ENCODE measurements at regions not wholly inside any gene's neighbourhood (a gene's known extent, or its start where the extent isn't known, plus 50 kb on each side); places are given as distances from the start of the nearest gene placed in this dataset.

- Histone ChIP-seq H3K36me3 (ENCODE audit: control insufficient read depth in 2 of 2, extremely low read depth in 1 of 2, insufficient read depth in 2 of 2, low read length in 2 of 2) (no peaks in the 10 kb centered on the region), H3K79me2 (ENCODE audit: control insufficient read depth, insufficient read depth, low read length) (no peaks in the 10 kb centered on the region), H3K9ac (ENCODE audit: control insufficient read depth, extremely low read depth, insufficient read depth, low read length) (no peak overlapping the region), H2AFZ (ENCODE audit: control insufficient read depth, low read length) (no peak overlapping the region), H3K4me2 (ENCODE audit: control insufficient read depth, extremely low read depth, insufficient read depth, low read depth, low read length) (no peak overlapping the region), H3K9me1 (ENCODE audit: control insufficient read depth, extremely low read depth, insufficient read depth, low read length) (no peaks in the 10 kb centered on the region), H3K27ac (ENCODE audit: control insufficient read depth, insufficient read depth, low read length) (no peak overlapping the region), H3K4me1 (ENCODE audit: control insufficient read depth, extremely low read depth, insufficient read depth, low read length) (no peaks in the 10 kb centered on the region), H3K9me3 (ENCODE audit: control insufficient read depth, low read depth, low read length) (no peaks in the 10 kb centered on the region), H3K27me3 (ENCODE audit: control insufficient read depth, extremely low read depth, insufficient read depth, low read length) (no peaks in the 10 kb centered on the region), H4K20me1 (ENCODE audit: control insufficient read depth, extremely low read depth, insufficient read depth, low read length) (no peaks in the 10 kb centered on the region), H3K4me3 (ENCODE audit: control insufficient read depth in 2 of 3, extremely low read depth in 1 of 3, insufficient read depth in 2 of 3, low read depth in 1 of 3, low read length in 3 of 3) (no peak overlapping the region)
- DNase-seq (ENCODE audit: low read depth, low spot score) (no peak), FAIRE-seq (no peak)
- dilution Hi-C loops (cut with MboI; ENCODE audit: extremely low pct_ligation_motif_present, low sequenced_read_pairs): no loop called here
- TF ChIP-seq EZH2 (IDR thresholded peaks at IDR 0.05; ENCODE audit: low read length): no peak
- TF ChIP-seq, protein P1, sequence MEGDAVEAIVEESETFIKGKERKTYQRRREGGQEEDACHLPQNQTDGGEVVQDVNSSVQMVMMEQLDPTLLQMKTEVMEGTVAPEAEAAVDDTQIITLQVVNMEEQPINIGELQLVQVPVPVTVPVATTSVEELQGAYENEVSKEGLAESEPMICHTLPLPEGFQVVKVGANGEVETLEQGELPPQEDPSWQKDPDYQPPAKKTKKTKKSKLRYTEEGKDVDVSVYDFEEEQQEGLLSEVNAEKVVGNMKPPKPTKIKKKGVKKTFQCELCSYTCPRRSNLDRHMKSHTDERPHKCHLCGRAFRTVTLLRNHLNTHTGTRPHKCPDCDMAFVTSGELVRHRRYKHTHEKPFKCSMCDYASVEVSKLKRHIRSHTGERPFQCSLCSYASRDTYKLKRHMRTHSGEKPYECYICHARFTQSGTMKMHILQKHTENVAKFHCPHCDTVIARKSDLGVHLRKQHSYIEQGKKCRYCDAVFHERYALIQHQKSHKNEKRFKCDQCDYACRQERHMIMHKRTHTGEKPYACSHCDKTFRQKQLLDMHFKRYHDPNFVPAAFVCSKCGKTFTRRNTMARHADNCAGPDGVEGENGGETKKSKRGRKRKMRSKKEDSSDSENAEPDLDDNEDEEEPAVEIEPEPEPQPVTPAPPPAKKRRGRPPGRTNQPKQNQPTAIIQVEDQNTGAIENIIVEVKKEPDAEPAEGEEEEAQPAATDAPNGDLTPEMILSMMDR (optimal IDR thresholded peaks at IDR 0.05 in 1 of 3, IDR thresholded peaks at IDR 0.05 in 1 of 3, conservative IDR thresholded peaks at IDR 0.05 in 1 of 3; ENCODE audit: extremely low read depth in 1 of 3, insufficient read depth in 2 of 3, low read length in 3 of 3): no peak
These were observed 55.4 kb upstream of the GRPR start for GRCh38 chrX:16067886-16068515.

DNA sequence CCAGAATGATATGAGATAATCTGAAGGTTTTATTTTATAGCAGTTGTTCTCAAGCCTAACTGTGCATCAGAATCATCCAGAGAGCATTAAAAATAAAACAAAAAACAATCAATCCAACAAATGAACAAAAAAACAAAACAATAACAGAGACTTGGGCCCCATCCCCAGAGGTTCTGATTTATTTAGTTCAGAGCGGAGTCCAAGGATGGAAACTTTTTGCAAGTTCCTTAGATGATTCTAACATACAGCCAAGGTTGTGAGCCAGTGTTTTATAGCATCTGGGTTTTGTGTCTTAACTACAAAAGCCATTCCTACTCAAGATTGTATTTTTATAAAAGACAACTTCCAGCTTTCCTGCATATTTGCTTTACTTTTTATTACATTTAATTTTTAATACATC, 59.4 kb upstream of the GRPR start:
- Histone ChIP-seq H3K36me3 (ENCODE audit: control insufficient read depth in 2 of 2, extremely low read depth in 1 of 2, insufficient read depth in 2 of 2, low read length in 2 of 2) (no peaks in the 10 kb centered on the region), H3K9me3 (ENCODE audit: control insufficient read depth, low read depth, low read length) (no peaks in the 10 kb centered on the region), H3K4me3 (ENCODE audit: control insufficient read depth in 2 of 3, extremely low read depth in 1 of 3, insufficient read depth in 2 of 3, low read depth in 1 of 3, low read length in 3 of 3) (no peak overlapping the region), H3K27ac (ENCODE audit: control insufficient read depth, insufficient read depth, low read length) (no peak overlapping the region), H3K79me2 (ENCODE audit: control insufficient read depth, insufficient read depth, low read length) (no peaks in the 10 kb centered on the region), H3K4me1 (ENCODE audit: control insufficient read depth, extremely low read depth, insufficient read depth, low read length) (no peaks in the 10 kb centered on the region), H2AFZ (ENCODE audit: control insufficient read depth, low read length) (no peak overlapping the region), H3K4me2 (ENCODE audit: control insufficient read depth, extremely low read depth, insufficient read depth, low read depth, low read length) (no peak overlapping the region), H3K27me3 (ENCODE audit: control insufficient read depth, extremely low read depth, insufficient read depth, low read length) (no peaks in the 10 kb centered on the region), H3K9ac (ENCODE audit: control insufficient read depth, extremely low read depth, insufficient read depth, low read length) (no peak overlapping the region), H4K20me1 (ENCODE audit: control insufficient read depth, extremely low read depth, insufficient read depth, low read length) (no peaks in the 10 kb centered on the region), H3K9me1 (ENCODE audit: control insufficient read depth, extremely low read depth, insufficient read depth, low read length) (no peaks in the 10 kb centered on the region)
- TF ChIP-seq, protein P1 (optimal IDR thresholded peaks at IDR 0.05 in 1 of 3, IDR thresholded peaks at IDR 0.05 in 1 of 3, conservative IDR thresholded peaks at IDR 0.05 in 1 of 3; ENCODE audit: extremely low read depth in 1 of 3, insufficient read depth in 2 of 3, low read length in 3 of 3): no peak
- no peak for TF ChIP-seq EZH2 (IDR thresholded peaks at IDR 0.05; ENCODE audit: low read length)
- dilution Hi-C loops (cut with MboI; ENCODE audit: extremely low pct_ligation_motif_present, low sequenced_read_pairs): no loop called here
- DNase-seq (ENCODE audit: low read depth, low spot score) (no peak), FAIRE-seq (no peak)

Measured in keratinocyte (primary cell).